Endodermal cell (in vitro differentiated cells): ENCODE measurements at regions not wholly inside any gene's neighbourhood (a gene's known extent, or its start where the extent isn't known, plus 50 kb on each side); places are given as distances from the start of the nearest gene placed in this dataset.

Experiments used
- DNase-seq: peaks from one replicate; pipeline ENCODE4 v3.0.0-alpha.2; 2017
- H3K27ac ChIP-seq: 2 replicates; pipeline ENCODE4 v1.5.1; 2013; ENCODE audit warnings: mild to moderate bottlenecking, low read depth, low read length, moderate library complexity
- H3K27me3 ChIP-seq: 2 replicates; pipeline ENCODE4 v1.6.1; 2013; ENCODE audit warnings: mild to moderate bottlenecking, low read length, moderate library complexity; ENCODE audit not compliant: insufficient read depth, control insufficient read depth, poor library complexity, severe bottlenecking
- H3K36me3 ChIP-seq: 2 replicates; pipeline ENCODE4 v1.7.0; 2013; ENCODE audit warnings: mild to moderate bottlenecking, low read length, moderate library complexity; ENCODE audit not compliant: control insufficient read depth, insufficient read depth
- H3K4me1 ChIP-seq: one replicate; pipeline ENCODE4 v1.7.0; 2013; ENCODE audit warnings: low read length; ENCODE audit not compliant: control insufficient read depth, insufficient read depth
- H3K4me3 ChIP-seq: 2 replicates; pipeline ENCODE4 v1.5.1; 2013; ENCODE audit warnings: mild to moderate bottlenecking, low read length, moderate library complexity
- H3K9ac ChIP-seq: 2 replicates; pipeline ENCODE4 v1.6.1; 2013; ENCODE audit warnings: mild to moderate bottlenecking, low read length, moderate library complexity; ENCODE audit not compliant: poor library complexity, severe bottlenecking; ENCODE audit errors: extremely low read depth
- H3K9me3 ChIP-seq: 2 replicates; pipeline ENCODE4 v1.6.1; 2013; ENCODE audit warnings: mild to moderate bottlenecking, low read length, moderate library complexity; ENCODE audit not compliant: control insufficient read depth
- H3K27ac Mint-ChIP-seq: 2 replicates; pipeline ENCODE4 v1.8.0; 2020; ENCODE audit warnings: mixed read lengths
- H3K27me3 Mint-ChIP-seq: 2 replicates; pipeline ENCODE4 v1.8.0; 2021; ENCODE audit warnings: mild to moderate bottlenecking, mixed read lengths; ENCODE audit not compliant: insufficient read depth
- H3K36me3 Mint-ChIP-seq: 2 replicates; pipeline ENCODE4 v1.8.0; 2020; ENCODE audit warnings: low read depth, mixed read lengths
- H3K4me1 Mint-ChIP-seq: 2 replicates; pipeline ENCODE4 v1.8.0; 2020; ENCODE audit warnings: mixed read lengths
- H3K4me3 Mint-ChIP-seq: 2 replicates; pipeline ENCODE4 v1.8.0; 2020; ENCODE audit warnings: mild to moderate bottlenecking, moderate library complexity, mixed read lengths
- H3K9me3 Mint-ChIP-seq: 2 replicates; pipeline ENCODE4 v1.8.0; 2020; ENCODE audit warnings: mild to moderate bottlenecking, mixed read lengths
- CTCF ChIP-seq: fragments of 200-600 bp; sonication (generic); conservative IDR thresholded peaks from 2 replicates; pipeline ENCODE4 v1.5.0; 2021; ENCODE audit warnings: antibody characterized with exemption, mild to moderate bottlenecking
- WGBS, 2 experiments: methylation state at CpG; one replicate each; pipeline versions ENCODE4 v1.1.5 to v1.1.7; 2013; ENCODE audit warnings: missing lambda C conversion rate in 2 of 2, mixed read lengths in 1 of 2; ENCODE audit not compliant: insufficient coverage in 1 of 2, insufficient read length in 1 of 2; 5-methylcytosine and 5-hydroxymethylcytosine counted together

- no peak overlapping the region for H3K27ac ChIP-seq
- H3K27me3 Mint-ChIP-seq = no peaks in the 10 kb centered on the region
Observed at GRCh38 chr19:30146346-30146745, 204.3 kb downstream of the URI1 start.

GRCh38 chr19:30148039-30148790 is 206.2 kb downstream of the URI1 start:
- Mint-ChIP-seq H3K4me3 (no peak overlapping the region), H3K4me1 (peaks cover 2% of the 10 kb centered on the region), H3K9me3 (no peaks in the 10 kb centered on the region), H3K27ac (no peak overlapping the region), H3K36me3 (no peaks in the 10 kb centered on the region), H3K27me3 (no peaks in the 10 kb centered on the region)
- Histone ChIP-seq H3K27ac (no peak overlapping the region), H3K36me3 (no peaks in the 10 kb centered on the region), H3K4me3 (no peak overlapping the region), H3K9me3 (no peaks in the 10 kb centered on the region), H3K9ac (no peak overlapping the region), H3K27me3 (no peaks in the 10 kb centered on the region), H3K4me1 (no peaks in the 10 kb centered on the region)
- no peak for TF ChIP-seq CTCF
- WGBS, 2 experiments = 90 to 92% methylated on average over 10 to 13 of the region's 13 CpGs
- DNase-seq = no peak

More at GRCh38 chr19:30146346-30146745, 204.3 kb downstream of the URI1 start:
- Mint-ChIP-seq H3K4me1 (peaks cover 2% of the 10 kb centered on the region), H3K9me3 (no peaks in the 10 kb centered on the region), H3K27ac (no peak overlapping the region), H3K4me3 (no peak overlapping the region), H3K36me3 (no peaks in the 10 kb centered on the region)
- Histone ChIP-seq H3K9me3 (no peaks in the 10 kb centered on the region), H3K9ac (no peak overlapping the region), H3K4me1 (no peaks in the 10 kb centered on the region), H3K36me3 (no peaks in the 10 kb centered on the region), H3K4me3 (no peak overlapping the region), H3K27me3 (no peaks in the 10 kb centered on the region)
- WGBS, 2 experiments = 93% methylated on average over 10 to 14 of the region's 14 CpGs
- TF ChIP-seq CTCF = no peak
- no peak for DNase-seq

GRCh38 chr19:30148803-30149202 is 206.8 kb downstream of the URI1 start:
- Histone ChIP-seq H3K27ac (no peak overlapping the region), H3K4me1 (no peaks in the 10 kb centered on the region), H3K4me3 (no peak overlapping the region), H3K9me3 (no peaks in the 10 kb centered on the region), H3K27me3 (no peaks in the 10 kb centered on the region), H3K9ac (no peak overlapping the region), H3K36me3 (no peaks in the 10 kb centered on the region)
- no peak for TF ChIP-seq CTCF
- Mint-ChIP-seq H3K27me3 (no peaks in the 10 kb centered on the region), H3K4me3 (no peak overlapping the region), H3K4me1 (no peaks in the 10 kb centered on the region), H3K27ac (no peak overlapping the region), H3K9me3 (no peaks in the 10 kb centered on the region), H3K36me3 (no peaks in the 10 kb centered on the region)
- no peak for DNase-seq
- 87 to 95% methylated on average over 5 to 8 of the region's 8 CpGs for WGBS, 2 experiments
